ENCODE measurements at regions not wholly inside any gene's neighbourhood (a gene's known extent, or its start where the extent isn't known, plus 50 kb on each side); places are given as distances from the start of the nearest gene placed in this dataset.

DNA sequence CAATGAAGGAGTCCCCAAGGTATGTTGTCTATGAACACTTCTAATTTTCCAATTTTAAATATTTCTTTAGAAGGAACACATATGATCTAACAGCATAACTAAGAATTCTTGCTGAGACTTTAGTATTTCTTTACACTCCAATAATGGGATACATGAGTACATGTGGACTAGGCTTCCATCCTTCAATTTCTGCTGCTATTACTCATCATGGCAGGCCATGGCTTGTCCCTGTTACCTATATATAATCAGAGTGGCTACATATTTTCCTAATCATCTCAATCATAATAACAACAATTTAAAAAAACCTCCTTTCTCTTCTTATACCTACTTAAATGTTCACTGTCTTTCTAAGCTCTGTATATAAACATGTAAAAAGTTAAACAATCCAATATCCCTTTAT lies 60.3 kb upstream of the TAC1 start:
- Mint-ChIP-seq H3K27ac (no peak overlapping the region), H3K9me3 (no peaks in the 10 kb centered on the region), H3K27me3 (peaks cover 3% of the 10 kb centered on the region), H3K4me3 (no peak overlapping the region), H3K4me1 (no peaks in the 10 kb centered on the region), H3K36me3 (ENCODE audit: low read depth) (no peaks in the 10 kb centered on the region)
- DNase-seq = no peak
- intact Hi-C loops (cut with micrococcal nuclease) = no loop called here

GRCh38 chr7:97680622-97681021 lies 51.3 kb upstream of the TAC1 start:
- no peak for DNase-seq
- no peaks in the 10 kb centered on the region for H3K36me3 Mint-ChIP-seq (ENCODE audit: low read depth)
- H3K27ac Mint-ChIP-seq = no peak overlapping the region
- no peaks in the 10 kb centered on the region for H3K27me3 Mint-ChIP-seq
- no peaks in the 10 kb centered on the region for H3K4me1 Mint-ChIP-seq
- intact Hi-C loops (cut with micrococcal nuclease) = no loop called here
- no peak overlapping the region for H3K4me3 Mint-ChIP-seq
- H3K9me3 Mint-ChIP-seq = no peaks in the 10 kb centered on the region

Measured in activated CD4-positive, alpha-beta T cell treated with anti-CD3 and anti-CD28 coated beads, Interleukin-2, amount 10 ng/mL, durations not matched to agents 24 days and 14 days (primary cell).